ENCODE measurements at regions not wholly inside any gene's neighbourhood (a gene's known extent, or its start where the extent isn't known, plus 50 kb on each side); places are given as distances from the start of the nearest gene placed in this dataset.

DNA sequence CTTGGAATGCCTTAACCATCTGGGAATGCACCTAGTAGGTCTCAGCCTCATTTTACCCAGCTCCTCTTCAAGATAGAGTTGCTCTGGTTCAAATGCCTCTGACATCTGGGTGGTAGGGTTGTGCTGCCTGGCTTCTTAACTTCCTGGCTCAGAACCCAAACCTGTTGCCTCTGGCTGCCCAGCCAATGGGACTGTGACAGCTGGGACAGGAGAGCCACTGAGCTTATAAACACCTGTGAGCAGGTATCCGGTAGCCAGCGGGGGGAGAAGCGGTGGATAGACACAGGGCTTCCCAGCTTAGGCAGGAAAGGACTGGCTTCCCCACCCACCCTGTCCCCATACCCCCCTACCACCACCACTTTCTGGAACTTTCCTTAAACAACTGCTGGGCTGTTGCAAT lies 115.8 kb upstream of the CARD11 start:
- TF ChIP-seq ZNF425 (CRISPR knock-in tag; conservative IDR thresholded peaks at IDR 0.05): no peak
- no peak for TF ChIP-seq ATF6 (CRISPR knock-in tag; IDR thresholded peaks at IDR 0.05)
- TF ChIP-seq, protein P1, sequence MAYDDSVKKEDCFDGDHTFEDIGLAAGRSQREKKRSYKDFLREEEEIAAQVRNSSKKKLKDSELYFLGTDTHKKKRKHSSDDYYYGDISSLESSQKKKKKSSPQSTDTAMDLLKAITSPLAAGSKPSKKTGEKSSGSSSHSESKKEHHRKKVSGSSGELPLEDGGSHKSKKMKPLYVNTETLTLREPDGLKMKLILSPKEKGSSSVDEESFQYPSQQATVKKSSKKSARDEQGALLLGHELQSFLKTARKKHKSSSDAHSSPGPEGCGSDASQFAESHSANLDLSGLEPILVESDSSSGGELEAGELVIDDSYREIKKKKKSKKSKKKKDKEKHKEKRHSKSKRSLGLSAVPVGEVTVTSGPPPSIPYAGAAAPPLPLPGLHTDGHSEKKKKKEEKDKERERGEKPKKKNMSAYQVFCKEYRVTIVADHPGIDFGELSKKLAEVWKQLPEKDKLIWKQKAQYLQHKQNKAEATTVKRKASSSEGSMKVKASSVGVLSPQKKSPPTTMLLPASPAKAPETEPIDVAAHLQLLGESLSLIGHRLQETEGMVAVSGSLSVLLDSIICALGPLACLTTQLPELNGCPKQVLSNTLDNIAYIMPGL (CRISPR knock-in tag; IDR thresholded peaks at IDR 0.05): no peak
- TF ChIP-seq, protein P2, sequence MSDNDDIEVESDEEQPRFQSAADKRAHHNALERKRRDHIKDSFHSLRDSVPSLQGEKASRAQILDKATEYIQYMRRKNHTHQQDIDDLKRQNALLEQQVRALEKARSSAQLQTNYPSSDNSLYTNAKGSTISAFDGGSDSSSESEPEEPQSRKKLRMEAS (CRISPR knock-in tag; IDR thresholded peaks at IDR 0.05): no peak
- TF ChIP-seq, protein P3, sequence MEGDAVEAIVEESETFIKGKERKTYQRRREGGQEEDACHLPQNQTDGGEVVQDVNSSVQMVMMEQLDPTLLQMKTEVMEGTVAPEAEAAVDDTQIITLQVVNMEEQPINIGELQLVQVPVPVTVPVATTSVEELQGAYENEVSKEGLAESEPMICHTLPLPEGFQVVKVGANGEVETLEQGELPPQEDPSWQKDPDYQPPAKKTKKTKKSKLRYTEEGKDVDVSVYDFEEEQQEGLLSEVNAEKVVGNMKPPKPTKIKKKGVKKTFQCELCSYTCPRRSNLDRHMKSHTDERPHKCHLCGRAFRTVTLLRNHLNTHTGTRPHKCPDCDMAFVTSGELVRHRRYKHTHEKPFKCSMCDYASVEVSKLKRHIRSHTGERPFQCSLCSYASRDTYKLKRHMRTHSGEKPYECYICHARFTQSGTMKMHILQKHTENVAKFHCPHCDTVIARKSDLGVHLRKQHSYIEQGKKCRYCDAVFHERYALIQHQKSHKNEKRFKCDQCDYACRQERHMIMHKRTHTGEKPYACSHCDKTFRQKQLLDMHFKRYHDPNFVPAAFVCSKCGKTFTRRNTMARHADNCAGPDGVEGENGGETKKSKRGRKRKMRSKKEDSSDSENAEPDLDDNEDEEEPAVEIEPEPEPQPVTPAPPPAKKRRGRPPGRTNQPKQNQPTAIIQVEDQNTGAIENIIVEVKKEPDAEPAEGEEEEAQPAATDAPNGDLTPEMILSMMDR (IDR thresholded peaks at IDR 0.05): no peak
- no peak for TF ChIP-seq GABPB1 (CRISPR knock-in tag; IDR thresholded peaks at IDR 0.05)
- TF ChIP-seq NFYB (CRISPR knock-in tag; conservative IDR thresholded peaks at IDR 0.05; ENCODE audit: low read depth): no peak
- no peak for TF ChIP-seq TEAD1 (CRISPR knock-in tag; IDR thresholded peaks at IDR 0.05)
- no peak for TF ChIP-seq ELF4 (CRISPR knock-in tag; IDR thresholded peaks at IDR 0.05; ENCODE audit: low read depth)
- TF ChIP-seq NFE2L1 (CRISPR knock-in tag; IDR thresholded peaks at IDR 0.05): no peak
- TF ChIP-seq TEAD4 (CRISPR knock-in tag; IDR thresholded peaks at IDR 0.05): no peak

Measured in WTC11 (cell line).